ENCODE measurements at regions not wholly inside any gene's neighbourhood (a gene's known extent, or its start where the extent isn't known, plus 50 kb on each side); places are given as distances from the start of the nearest gene placed in this dataset.

DNA sequence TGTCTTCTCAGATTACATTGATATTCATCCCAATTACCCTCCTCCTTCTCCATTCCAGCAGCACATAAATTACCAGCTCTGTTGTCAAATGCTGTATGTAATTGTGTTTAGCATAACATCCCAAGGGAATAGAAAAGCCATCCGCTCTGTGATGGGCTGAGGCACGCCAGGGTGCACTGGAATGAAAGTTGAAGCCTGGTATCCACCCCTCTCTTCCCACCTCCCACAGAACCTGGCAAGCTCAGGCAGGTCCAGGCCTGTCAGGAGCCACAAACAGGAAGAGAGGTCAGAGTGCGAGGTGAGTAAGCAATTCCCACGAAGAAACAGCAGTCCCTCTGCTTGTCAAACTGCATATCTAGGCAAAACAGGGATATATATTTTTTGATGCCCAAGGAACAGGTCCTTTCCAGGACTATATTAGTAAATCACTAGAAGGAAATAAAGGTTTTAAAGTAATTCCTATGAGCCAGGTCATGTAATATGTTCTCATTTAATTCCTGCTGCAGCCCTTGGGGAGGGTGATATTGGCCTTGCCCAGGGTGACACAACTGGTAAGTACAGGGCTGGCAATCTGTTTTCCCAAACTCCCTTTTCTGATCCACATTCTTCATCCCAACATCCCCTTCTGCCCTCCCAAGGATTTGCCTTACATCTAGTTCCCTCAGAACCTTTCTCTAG is 155.6 kb upstream of the GHITM start:
- TF ChIP-seq POLR2A (IDR thresholded peaks at IDR 0.05; ENCODE audit: low read length) (no peak), HDAC2 (IDR thresholded peaks at IDR 0.05) (no peak), FOSL2 (IDR thresholded peaks at IDR 0.05) (no peak), FOSL2 (CRISPR knock-in tag; IDR thresholded peaks at IDR 0.05) (no peak), CHD2 (IDR thresholded peaks at IDR 0.05; ENCODE audit: low read length, partially characterized antibody) (no peak), MYC (IDR thresholded peaks at IDR 0.05; ENCODE audit: borderline replicate concordance, low read length) (no peak), TP53 (CRISPR knock-in tag; IDR thresholded peaks at IDR 0.05) (no peak), SREBF2 (IDR thresholded peaks at IDR 0.05) (no peak), HOXA7 (CRISPR knock-in tag; IDR thresholded peaks at IDR 0.05) (no peak), EP300 (IDR thresholded peaks at IDR 0.05) (no peak), SMC3 (IDR thresholded peaks at IDR 0.05) (no peak), KDM1A (IDR thresholded peaks at IDR 0.05; ENCODE audit: low read depth) (no peak), ESRRA (IDR thresholded peaks at IDR 0.05; ENCODE audit: borderline replicate concordance, low read length) (no peak)
- TF ChIP-seq, protein P1, sequence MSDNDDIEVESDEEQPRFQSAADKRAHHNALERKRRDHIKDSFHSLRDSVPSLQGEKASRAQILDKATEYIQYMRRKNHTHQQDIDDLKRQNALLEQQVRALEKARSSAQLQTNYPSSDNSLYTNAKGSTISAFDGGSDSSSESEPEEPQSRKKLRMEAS (IDR thresholded peaks at IDR 0.05) = no peak
- TF ChIP-seq, protein P2, sequence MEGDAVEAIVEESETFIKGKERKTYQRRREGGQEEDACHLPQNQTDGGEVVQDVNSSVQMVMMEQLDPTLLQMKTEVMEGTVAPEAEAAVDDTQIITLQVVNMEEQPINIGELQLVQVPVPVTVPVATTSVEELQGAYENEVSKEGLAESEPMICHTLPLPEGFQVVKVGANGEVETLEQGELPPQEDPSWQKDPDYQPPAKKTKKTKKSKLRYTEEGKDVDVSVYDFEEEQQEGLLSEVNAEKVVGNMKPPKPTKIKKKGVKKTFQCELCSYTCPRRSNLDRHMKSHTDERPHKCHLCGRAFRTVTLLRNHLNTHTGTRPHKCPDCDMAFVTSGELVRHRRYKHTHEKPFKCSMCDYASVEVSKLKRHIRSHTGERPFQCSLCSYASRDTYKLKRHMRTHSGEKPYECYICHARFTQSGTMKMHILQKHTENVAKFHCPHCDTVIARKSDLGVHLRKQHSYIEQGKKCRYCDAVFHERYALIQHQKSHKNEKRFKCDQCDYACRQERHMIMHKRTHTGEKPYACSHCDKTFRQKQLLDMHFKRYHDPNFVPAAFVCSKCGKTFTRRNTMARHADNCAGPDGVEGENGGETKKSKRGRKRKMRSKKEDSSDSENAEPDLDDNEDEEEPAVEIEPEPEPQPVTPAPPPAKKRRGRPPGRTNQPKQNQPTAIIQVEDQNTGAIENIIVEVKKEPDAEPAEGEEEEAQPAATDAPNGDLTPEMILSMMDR (IDR thresholded peaks at IDR 0.05) = no peak

Data from A549 (cell line).